Smooth muscle cell (in vitro differentiated cells): ENCODE measurements at regions not wholly inside any gene's neighbourhood (a gene's known extent, or its start where the extent isn't known, plus 50 kb on each side); places are given as distances from the start of the nearest gene placed in this dataset.

ENCODE experiments used
- DNase-seq: peaks from one replicate; lab custom pipeline; 2025; ENCODE audit not compliant: unreplicated experiment; lab: John Stamatoyannopoulos, UW
- H2AFZ ChIP-seq: fragments of 200-600 bp; sonication (generic); 2 replicates; pipeline ENCODE4 v1.6.0; 2016; ENCODE audit warnings: antibody characterized with exemption, low read depth, mild to moderate bottlenecking
- H3F3A ChIP-seq: fragments of 200-600 bp; sonication (generic); 2 replicates; pipeline ENCODE4 v1.6.0; 2017; ENCODE audit warnings: antibody characterized with exemption, low read depth
- H3K27ac ChIP-seq: fragments of 200-600 bp; sonication (generic); 2 replicates; pipeline ENCODE4 v1.5.1; 2016; ENCODE audit warnings: low read depth, mild to moderate bottlenecking
- H3K27me3 ChIP-seq: fragments of 200-600 bp; sonication (generic); 2 replicates; pipeline ENCODE4 v1.6.1; 2016; ENCODE audit warnings: low read depth, mild to moderate bottlenecking
- H3K36me3 ChIP-seq: fragments of 200-600 bp; sonication (generic); 2 replicates; pipeline ENCODE4 v1.5.1; 2016; ENCODE audit warnings: low read depth
- H3K4me1 ChIP-seq: fragments of 200-600 bp; sonication (generic); 2 replicates; pipeline ENCODE4 v1.5.1; 2016; ENCODE audit warnings: low read depth
- H3K4me2 ChIP-seq: fragments of 200-600 bp; sonication (generic); 2 replicates; pipeline ENCODE4 v1.6.0; 2016; ENCODE audit warnings: mild to moderate bottlenecking
- H3K4me3 ChIP-seq: fragments of 200-600 bp; sonication (generic); 2 replicates; pipeline ENCODE4 v1.5.1; 2016; ENCODE audit warnings: mild to moderate bottlenecking
- H3K79me2 ChIP-seq: fragments of 200-600 bp; sonication (generic); 2 replicates; pipeline ENCODE4 v1.6.0; 2016; ENCODE audit warnings: low read depth, mild to moderate bottlenecking
- H3K9ac ChIP-seq: fragments of 200-600 bp; sonication (generic); 2 replicates; pipeline ENCODE4 v1.6.0; 2016; ENCODE audit warnings: low read depth
- H3K9me3 ChIP-seq: fragments of 200-600 bp; sonication (generic); replicated peaks from 2 replicates; pipeline ENCODE4 v1.5.1; 2016; ENCODE audit warnings: low read depth
- H4K20me1 ChIP-seq: fragments of 200-600 bp; sonication (generic); 2 replicates; pipeline ENCODE4 v1.6.0; 2016; ENCODE audit warnings: low read depth
- CTCF ChIP-seq: fragments of 200-600 bp; sonication (generic); IDR thresholded peaks from 2 replicates; pipeline ENCODE4 v1.5.1; 2017; ENCODE audit warnings: borderline replicate concordance, mild to moderate bottlenecking, antibody characterized with exemption; ENCODE audit not compliant: insufficient read depth, poor library complexity, severe bottlenecking
- WGBS: methylation state at CpG from one replicate; pipeline ENCODE4 v1.1.7; 2016; ENCODE audit warnings: low lambda C conversion rate; 5-methylcytosine and 5-hydroxymethylcytosine counted together

GRCh38 chr2:222087998-222088397, 210.8 kb downstream of the PAX3 start:
- Histone ChIP-seq H3K27me3 (no peaks in the 10 kb centered on the region), H3K4me2 (no peak overlapping the region), H3K79me2 (no peaks in the 10 kb centered on the region), H2AFZ (no peak overlapping the region), H3F3A (no peaks in the 10 kb centered on the region), H3K9me3 (no peaks in the 10 kb centered on the region), H3K4me3 (no peak overlapping the region), H3K27ac (no peak overlapping the region), H3K4me1 (no peaks in the 10 kb centered on the region), H3K9ac (no peak overlapping the region), H3K36me3 (no peaks in the 10 kb centered on the region), H4K20me1 (no peaks in the 10 kb centered on the region)
- no peak for TF ChIP-seq CTCF
- 66% methylated on average over 3 of the region's 3 CpGs for WGBS
- DNase-seq: no peak

DNA sequence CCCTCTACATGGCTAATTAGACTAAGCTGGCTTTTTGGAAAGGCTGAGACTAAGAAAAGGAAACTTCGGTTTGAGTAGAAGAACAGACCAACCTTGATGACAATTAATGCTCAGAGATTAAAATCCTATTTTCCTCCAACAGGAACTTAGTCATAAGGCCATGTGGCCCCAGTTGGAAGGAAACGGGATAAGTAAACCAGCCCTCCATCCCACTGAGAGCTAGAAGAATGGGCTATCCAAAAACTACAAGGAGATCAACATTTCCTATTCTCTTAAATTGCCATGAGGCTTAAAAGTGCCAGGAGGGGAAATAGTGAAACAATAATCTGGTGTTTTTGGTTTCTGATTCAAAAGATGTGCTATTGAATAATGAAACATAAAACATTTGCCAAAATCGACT, 216.6 kb downstream of the PAX3 start:
- Histone ChIP-seq H3K36me3 (no peaks in the 10 kb centered on the region), H3K27me3 (peaks cover 41% of the 10 kb centered on the region), H2AFZ (no peak overlapping the region), H3K9me3 (no peaks in the 10 kb centered on the region), H3K27ac (no peak overlapping the region), H3K4me2 (no peak overlapping the region), H3K79me2 (no peaks in the 10 kb centered on the region), H3F3A (no peaks in the 10 kb centered on the region), H3K4me3 (no peak overlapping the region), H3K9ac (no peak overlapping the region), H3K4me1 (peaks cover 8% of the 10 kb centered on the region), H4K20me1 (no peaks in the 10 kb centered on the region)
- TF ChIP-seq CTCF: no peak
- WGBS: 76% methylated on average over 3 of the region's 3 CpGs
- no peak for DNase-seq

GRCh38 chr2:222080141-222080540, 218.7 kb downstream of the PAX3 start:
- TF ChIP-seq CTCF: no peak
- H3K79me2 ChIP-seq: no peaks in the 10 kb centered on the region
- no peaks in the 10 kb centered on the region for H3K9me3 ChIP-seq
- H3K4me3 ChIP-seq: no peak overlapping the region
- H3K36me3 ChIP-seq: no peaks in the 10 kb centered on the region
- no peaks in the 10 kb centered on the region for H3F3A ChIP-seq
- H3K27me3 ChIP-seq: peaks cover 41% of the 10 kb centered on the region
- peaks cover 8% of the 10 kb centered on the region for H3K4me1 ChIP-seq
- 84% methylated on average over 2 of the region's 2 CpGs for WGBS
- no peaks in the 10 kb centered on the region for H4K20me1 ChIP-seq
- no peak overlapping the region for H3K9ac ChIP-seq
- H2AFZ ChIP-seq: no peak overlapping the region
- no peak overlapping the region for H3K4me2 ChIP-seq
- DNase-seq: no peak
- H3K27ac ChIP-seq: no peak overlapping the region

GRCh38 chr2:222076973-222077690, 221.7 kb downstream of the PAX3 start:
- no peaks in the 10 kb centered on the region for H3K9me3 ChIP-seq

More at GRCh38 chr2:222076973-222077690, 221.7 kb downstream of the PAX3 start:
- H3K9ac ChIP-seq: no peak overlapping the region
- H3K79me2 ChIP-seq: no peaks in the 10 kb centered on the region
- H3F3A ChIP-seq: no peaks in the 10 kb centered on the region
- H3K4me3 ChIP-seq: no peak overlapping the region
- no peak for TF ChIP-seq CTCF
- no peak overlapping the region for H3K4me2 ChIP-seq
- H3K27me3 ChIP-seq: peaks cover 36% of the 10 kb centered on the region
- no peak for DNase-seq
- H3K4me1 ChIP-seq: peaks cover 11% of the 10 kb centered on the region
- no peaks in the 10 kb centered on the region for H3K36me3 ChIP-seq
- H4K20me1 ChIP-seq: no peaks in the 10 kb centered on the region
- 64% methylated on average over 7 of the region's 7 CpGs for WGBS
- no peak overlapping the region for H3K27ac ChIP-seq
- H2AFZ ChIP-seq: no peak overlapping the region
